Ammon's horn (tissue), 1 donor: ENCODE measurements at regions not wholly inside any gene's neighbourhood (a gene's known extent, or its start where the extent isn't known, plus 50 kb on each side); places are given as distances from the start of the nearest gene placed in this dataset.

ENCODE experiments used
- DNase-seq: peaks from one replicate; pipeline ENCODE4 v3.0.0-alpha.2; 2016; ENCODE audit warnings: low spot score

- no peak for DNase-seq
Measured at GRCh38 chr9:134987376-134987775, 69.7 kb upstream of the FCN1 start.

GRCh38 chr9:134987906-134988700, 70.4 kb upstream of the FCN1 start:
- DNase-seq: no peak

- DNase-seq: no peak
Measured at GRCh38 chr9:134988706-134989105, 71.0 kb upstream of the FCN1 start.

GRCh38 chr9:134989206-134990065, 71.7 kb upstream of the FCN1 start:
- DNase-seq: no peak

GRCh38 chr9:134991808-134992754, 74.4 kb upstream of the FCN1 start:
- no peak for DNase-seq

GRCh38 chr9:134992755-134993124, 75.0 kb upstream of the FCN1 start:
- no peak for DNase-seq

GRCh38 chr9:134993416-134993815, 75.7 kb upstream of the FCN1 start:
- no peak for DNase-seq

- DNase-seq: no peak
Measured at GRCh38 chr9:134993996-134994720, 76.4 kb upstream of the FCN1 start.

- no peak for DNase-seq
Measured at GRCh38 chr9:134994926-134995791, 77.4 kb upstream of the FCN1 start.

- peak; percentile 33 for DNase-seq
Measured at GRCh38 chr9:134995792-134996120, 78.0 kb upstream of the FCN1 start.

GRCh38 chr9:134996591-134997530, 79.1 kb upstream of the FCN1 start:
- DNase-seq: no peak

GRCh38 chr9:135000647-135001245, 83.0 kb upstream of the FCN1 start:
- DNase-seq: no peak

- DNase-seq: no peak
Measured at GRCh38 chr9:135001526-135001925, 83.8 kb upstream of the FCN1 start.

GRCh38 chr9:135002336-135002735, 84.6 kb upstream of the FCN1 start:
- no peak for DNase-seq

GRCh38 chr9:135002802-135003201, 84.7 kb upstream of the OLFM1 start:
- DNase-seq: no peak

- DNase-seq: no peak
Measured at GRCh38 chr9:135004772-135005171, 82.7 kb upstream of the OLFM1 start.

- no peak for DNase-seq
Measured at GRCh38 chr9:135006911-135007570, 80.4 kb upstream of the OLFM1 start.

GRCh38 chr9:135007601-135008000, 79.9 kb upstream of the OLFM1 start:
- no peak for DNase-seq

- no peak for DNase-seq
Measured at GRCh38 chr9:135008416-135008815, 79.1 kb upstream of the OLFM1 start.
